A673 (cell line): ENCODE measurements at regions not wholly inside any gene's neighbourhood (a gene's known extent, or its start where the extent isn't known, plus 50 kb on each side); places are given as distances from the start of the nearest gene placed in this dataset.

Source experiments
- BruUV-seq: library from RNA; stranded (reverse); fragments of 400-500 nt; replicated peaks from 2 replicates; lab custom pipeline; 2021; lab: Mats Ljungman, UMichigan
- CTCF ChIA-PET: fragments of 300-600 bp; sonication (Branson Sonifier 250); formaldehyde crosslinking; loops from one replicate; lab custom pipeline; 2022; ENCODE audit warnings: antibody characterized with exemption; lab: Charles Lee
- POLR2A ChIA-PET: fragments of 300-600 bp; sonication (Branson Sonifier 250); formaldehyde crosslinking; loops from one replicate; lab custom pipeline; 2022; ENCODE audit warnings: antibody characterized with exemption; ENCODE audit not compliant: low non-redundant PET; lab: Charles Lee
- DNase-seq: peaks from one replicate; pipeline ENCODE4 v3.0.0-alpha.2; 2015; ENCODE audit warnings: low spot score
- H3K27ac ChIP-seq: fragments of 200-600 bp; sonication (generic); 2 replicates; pipeline ENCODE4 v1.5.1; 2016; ENCODE audit warnings: mixed run types, low read depth, mild to moderate bottlenecking, mixed read lengths, antibody characterized with exemption, low read length; ENCODE audit not compliant: poor library complexity, severe bottlenecking
- H3K27me3 ChIP-seq: fragments of 200-600 bp; sonication (generic); replicated peaks from 2 replicates; pipeline ENCODE4 v1.6.1; 2017; ENCODE audit warnings: mixed run types, low read depth, mild to moderate bottlenecking, mixed read lengths, antibody characterized with exemption, low read length; ENCODE audit not compliant: insufficient read depth, poor library complexity
- H3K36me3 ChIP-seq: fragments of 200-600 bp; sonication (generic); 2 replicates; pipeline ENCODE4 v1.6.1; 2016; ENCODE audit warnings: mixed run types, mild to moderate bottlenecking, mixed read lengths, antibody characterized with exemption, low read length; ENCODE audit not compliant: insufficient read depth, poor library complexity, severe bottlenecking
- H3K4me1 ChIP-seq: fragments of 200-600 bp; sonication (generic); 2 replicates; pipeline ENCODE4 v1.6.1; 2017; ENCODE audit warnings: mixed run types, mild to moderate bottlenecking, mixed read lengths, antibody characterized with exemption, low read length; ENCODE audit not compliant: insufficient read depth, poor library complexity, severe bottlenecking
- H3K4me3 ChIP-seq: fragments of 200-600 bp; sonication (generic); 2 replicates; pipeline ENCODE4 v1.5.1; 2016; ENCODE audit warnings: low read depth, mixed run types, mild to moderate bottlenecking, mixed read lengths, low read length; ENCODE audit not compliant: poor library complexity, severe bottlenecking
- H3K9me3 ChIP-seq: fragments of 200-600 bp; sonication (generic); 2 replicates; pipeline ENCODE4 v1.6.1; 2016; ENCODE audit warnings: mixed run types, low read depth, mild to moderate bottlenecking, mixed read lengths, antibody characterized with exemption, low read length; ENCODE audit not compliant: poor library complexity, severe bottlenecking
- EZH2 ChIP-seq: fragments of 200-600 bp; sonication (generic); IDR thresholded peaks from 2 replicates; pipeline ENCODE4 v1.6.1; 2017; ENCODE audit warnings: borderline replicate concordance, low read depth, mild to moderate bottlenecking, mixed read lengths, antibody characterized with exemption, low read length; ENCODE audit not compliant: poor library complexity, severe bottlenecking
- intact Hi-C: fragments of 100-400 bp; cut with micrococcal nuclease; formaldehyde crosslinking; loops from one replicate; pipeline ENCODE4 v1.10.0; 2022; ENCODE audit not compliant: unreplicated experiment
- TF ChIP-seq, protein P1 (sequence below): fragments of 300-800, 200-600 bp; sonication (generic); conservative IDR thresholded peaks from 2 replicates; pipeline ENCODE4 v1.5.1; 2017; ENCODE audit warnings: low read depth, mild to moderate bottlenecking, antibody characterized with exemption, low read length, moderate library complexity, mixed read lengths

DNA sequence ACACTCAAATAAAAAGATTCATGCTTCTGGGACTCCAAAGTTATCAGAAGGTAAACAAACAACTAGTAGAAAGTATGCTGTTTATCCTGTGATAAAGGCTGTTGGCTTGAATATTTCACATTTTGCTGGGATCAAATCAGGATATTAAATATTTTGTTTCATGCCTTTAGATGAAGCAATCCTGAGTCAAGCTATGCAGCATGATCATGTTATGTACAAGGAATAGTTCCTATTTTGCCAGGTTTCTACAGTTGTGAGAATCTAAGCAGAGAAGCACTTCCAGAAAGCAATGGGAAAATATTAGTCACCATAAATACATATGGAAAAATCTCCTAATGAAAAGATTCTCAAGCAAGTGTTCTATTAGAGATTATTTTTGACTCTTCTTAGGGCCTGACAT, 262.8 kb upstream of the PCDH15 start:
- H3K27me3 ChIP-seq, result no peaks in the 10 kb centered on the region
- no peak overlapping the region for H3K27ac ChIP-seq
- H3K9me3 ChIP-seq, result peaks cover 4% of the 10 kb centered on the region
- no peak overlapping the region for H3K4me3 ChIP-seq
- DNase-seq, result no peak
- TF ChIP-seq, protein P1, sequence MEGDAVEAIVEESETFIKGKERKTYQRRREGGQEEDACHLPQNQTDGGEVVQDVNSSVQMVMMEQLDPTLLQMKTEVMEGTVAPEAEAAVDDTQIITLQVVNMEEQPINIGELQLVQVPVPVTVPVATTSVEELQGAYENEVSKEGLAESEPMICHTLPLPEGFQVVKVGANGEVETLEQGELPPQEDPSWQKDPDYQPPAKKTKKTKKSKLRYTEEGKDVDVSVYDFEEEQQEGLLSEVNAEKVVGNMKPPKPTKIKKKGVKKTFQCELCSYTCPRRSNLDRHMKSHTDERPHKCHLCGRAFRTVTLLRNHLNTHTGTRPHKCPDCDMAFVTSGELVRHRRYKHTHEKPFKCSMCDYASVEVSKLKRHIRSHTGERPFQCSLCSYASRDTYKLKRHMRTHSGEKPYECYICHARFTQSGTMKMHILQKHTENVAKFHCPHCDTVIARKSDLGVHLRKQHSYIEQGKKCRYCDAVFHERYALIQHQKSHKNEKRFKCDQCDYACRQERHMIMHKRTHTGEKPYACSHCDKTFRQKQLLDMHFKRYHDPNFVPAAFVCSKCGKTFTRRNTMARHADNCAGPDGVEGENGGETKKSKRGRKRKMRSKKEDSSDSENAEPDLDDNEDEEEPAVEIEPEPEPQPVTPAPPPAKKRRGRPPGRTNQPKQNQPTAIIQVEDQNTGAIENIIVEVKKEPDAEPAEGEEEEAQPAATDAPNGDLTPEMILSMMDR, result no peak
- TF ChIP-seq EZH2, result no peak
- H3K36me3 ChIP-seq, result no peaks in the 10 kb centered on the region
- intact Hi-C loops, result no loop called here
- no peaks in the 10 kb centered on the region for H3K4me1 ChIP-seq
- no TSS peak for BruUV-seq
- ChIA-PET POLR2A (no interaction called here), CTCF (no interaction called here)

GRCh38 chr10:55062349-55062748, 261.3 kb upstream of the PCDH15 start:
- Histone ChIP-seq H3K9me3 (no peaks in the 10 kb centered on the region), H3K4me1 (no peaks in the 10 kb centered on the region), H3K36me3 (no peaks in the 10 kb centered on the region), H3K4me3 (no peak overlapping the region), H3K27me3 (no peaks in the 10 kb centered on the region), H3K27ac (no peak overlapping the region)
- POLR2A ChIA-PET, result no interaction called here
- no TSS peak for BruUV-seq
- CTCF ChIA-PET, result no interaction called here
- intact Hi-C loops, result no loop called here
- TF ChIP-seq, protein P1, result no peak
- TF ChIP-seq EZH2, result no peak
- no peak for DNase-seq

- ChIA-PET POLR2A (no interaction called here), CTCF (no interaction called here)
- no peaks in the 10 kb centered on the region for H3K4me1 ChIP-seq
- H3K9me3 ChIP-seq, result peaks cover 4% of the 10 kb centered on the region
- BruUV-seq, result no TSS peak
- H3K4me3 ChIP-seq, result no peak overlapping the region
- no peaks in the 10 kb centered on the region for H3K27me3 ChIP-seq
- no peak for DNase-seq
- intact Hi-C loops, result no loop called here
- TF ChIP-seq, protein P1, result no peak
- TF ChIP-seq EZH2, result no peak
- H3K27ac ChIP-seq, result no peak overlapping the region
- H3K36me3 ChIP-seq, result no peaks in the 10 kb centered on the region
Observed at GRCh38 chr10:55058800-55059199, 257.8 kb upstream of the PCDH15 start.
